Stomach (tissue), 8 donors: ENCODE measurements at regions not wholly inside any gene's neighbourhood (a gene's known extent, or its start where the extent isn't known, plus 50 kb on each side); places are given as distances from the start of the nearest gene placed in this dataset.
"Not testable (repeated sequence)": the region's sequence is repeated elsewhere in the genome, so short reads cannot be mapped to it uniquely, and the experiment has no call there.

Experiments used
- DNase-seq, 2 donors: peaks; one replicate each; pipeline versions ENCODE4 v3.0.0 to v3.0.0-alpha.2; 2013 to 2019
- H3K27ac ChIP-seq, 5 donors: fragments of 200-600 bp in 4 of 5; sonication (generic) in 4 of 5; one replicate each; pipeline ENCODE4 v1.5.1; 2013 to 2019; ENCODE audit warnings: mild to moderate bottlenecking in 1 of 5, moderate library complexity in 1 of 5
- H3K27me3 ChIP-seq, 3 donors: fragments of 200-600 bp; sonication (generic); one replicate each; pipeline ENCODE4 v1.5.1; 2017 to 2019; ENCODE audit warnings: mixed run types in 1 of 3
- H3K36me3 ChIP-seq, 4 donors: fragments of 200-600 bp; sonication (generic); 1 replicate in 3 of 4; 2 replicates in 1 of 4; pipeline ENCODE4 v1.5.1; 2016 to 2019
- H3K4me1 ChIP-seq, 4 donors: fragments of 200-600 bp; sonication (generic); one replicate each; pipeline ENCODE4 v1.5.1; 2016 to 2019
- H3K4me3 ChIP-seq, 4 donors: fragments of 200-600 bp; sonication (generic) in 3 of 4; one replicate each; pipeline ENCODE4 v1.5.1; 2016 to 2019; ENCODE audit warnings: mild to moderate bottlenecking in 1 of 4
- H3K9me3 ChIP-seq, 4 donors: fragments of 200-600 bp; sonication (generic); one replicate each; pipeline ENCODE4 v1.5.1; 2016 to 2019
- POLR2AphosphoS5 ChIP-seq, 3 donors: sonication (generic); formaldehyde crosslinking; IDR thresholded peaks; one replicate each; pipeline ENCODE4 v1.6.1; 2016; ENCODE audit warnings: antibody characterized with exemption in 3 of 3
- WGBS, 5 donors: extraction: QIAGEN DNeasy Blood & Tissue Kit in 3 of 5; methylation state at CpG; one replicate each; pipeline versions ENCODE4 v1.1.5 to v1.1.7; 2013 to 2018; 5-methylcytosine and 5-hydroxymethylcytosine counted together
- intact Hi-C: fragments of 100-400 bp; cut with DNase I; formaldehyde crosslinking; loops from one replicate; pipeline ENCODE4 v1.15.1; 2023; ENCODE audit warnings: low total_unique reads
- donor health status: healthy with polysubstance abuse.
- donor health status: Bipolar disorder and iron deficiency.
- donor health status: healthy.

GRCh38 chr15:44817797-44818196 lies 81.5 kb downstream of the TRIM69 start:
- H3K36me3 ChIP-seq, intact Hi-C loops, DNase-seq, H3K27ac ChIP-seq, H3K4me3 ChIP-seq, H3K9me3 ChIP-seq, H3K27me3 ChIP-seq: not testable (repeated sequence)
- H3K4me1 ChIP-seq: peaks cover 0 to 17% (median 6%) of the 10 kb centered on the region in 4 donors
- WGBS, 5 donors: 78 to 89% (median 86%) methylated on average over 5 to 9 of the region's 9 CpGs

GRCh38 chr15:44819331-44819987 lies 83.1 kb downstream of the TRIM69 start:
- not testable (repeated sequence) for H3K4me3 ChIP-seq, H3K4me1 ChIP-seq

GRCh38 chr15:44820535-44820934 lies 84.2 kb downstream of the TRIM69 start:
- intact Hi-C loops, H3K36me3 ChIP-seq, H3K27me3 ChIP-seq, DNase-seq, H3K4me3 ChIP-seq, H3K9me3 ChIP-seq, H3K4me1 ChIP-seq: not testable (repeated sequence)
- H3K27ac ChIP-seq: peak overlapping the region in 2 of 5 donors; percentile 46 to 65
- WGBS, 5 donors: 77 to 90% (median 81%) methylated on average over 5 of the region's 5 CpGs

More at GRCh38 chr15:44819331-44819987, 83.1 kb downstream of the TRIM69 start:
- peak in 1 of 2 donors; percentile 78 for DNase-seq
- H3K27ac ChIP-seq: peak overlapping the region in 4 of 5 donors; percentile 18 to 65 (median 37)
- 59 to 63% (median 61%) methylated on average over 6 to 9 of the region's 9 CpGs for WGBS, 5 donors
- H3K9me3 ChIP-seq, H3K36me3 ChIP-seq, intact Hi-C loops, H3K27me3 ChIP-seq: not testable (repeated sequence)

GRCh38 chr15:44820967-44821366 lies 84.6 kb downstream of the TRIM69 start:
- DNase-seq, H3K4me1 ChIP-seq, intact Hi-C loops, H3K27me3 ChIP-seq, H3K9me3 ChIP-seq, H3K4me3 ChIP-seq, H3K36me3 ChIP-seq: not testable (repeated sequence)
- 57 to 72% (median 65%) methylated on average over 5 of the region's 5 CpGs for WGBS, 5 donors
- H3K27ac ChIP-seq: peak overlapping the region in 2 of 5 donors; percentile 46 to 65

GRCh38 chr15:44824277-44825145 lies 88.2 kb downstream of the TRIM69 start:
- H3K4me1 ChIP-seq, DNase-seq, H3K36me3 ChIP-seq, H3K4me3 ChIP-seq, H3K27me3 ChIP-seq, intact Hi-C loops, H3K9me3 ChIP-seq: not testable (repeated sequence)
- H3K27ac ChIP-seq: peak overlapping the region in 2 of 5 donors; percentile 32 to 64
- WGBS, 5 donors: 67 to 86% methylated on average over 1 of the region's 9 CpGs; no CpG with 5 or more reads in 3 of the 5 donors

- H3K4me1 ChIP-seq, H3K4me3 ChIP-seq, H3K9me3 ChIP-seq, H3K36me3 ChIP-seq, intact Hi-C loops, H3K27me3 ChIP-seq, DNase-seq: not testable (repeated sequence)
- H3K27ac ChIP-seq: peak overlapping the region in 1 of 5 donors; percentile 46
- WGBS, 5 donors: 54 to 83% (median 68%) methylated on average over 1 of the region's 1 CpG
Measured at GRCh38 chr15:44826583-44826982, 90.3 kb downstream of the TRIM69 start.

- H3K9me3 ChIP-seq, H3K27me3 ChIP-seq, H3K36me3 ChIP-seq, intact Hi-C loops, DNase-seq, H3K4me1 ChIP-seq, H3K4me3 ChIP-seq: not testable (repeated sequence)
- peak overlapping the region in 2 of 5 donors; percentile 31 to 81 for H3K27ac ChIP-seq
- peak in 1 of 3 donors; percentile 18 for TF ChIP-seq POLR2AphosphoS5 (IDR thresholded peaks at IDR 0.05)
- 71 to 87% (median 75%) methylated on average over 8 to 11 of the region's 14 CpGs for WGBS, 5 donors
Measured at GRCh38 chr15:44828229-44828914, 92.0 kb downstream of the TRIM69 start.

- 77 to 89% (median 85%) methylated on average over 3 to 4 of the region's 4 CpGs for WGBS, 5 donors
- peak overlapping the region in 3 of 5 donors; percentile 52 to 81 (median 80) for H3K27ac ChIP-seq
- H3K4me1 ChIP-seq, H3K36me3 ChIP-seq, H3K9me3 ChIP-seq, intact Hi-C loops, DNase-seq, H3K27me3 ChIP-seq, H3K4me3 ChIP-seq: not testable (repeated sequence)
Measured at GRCh38 chr15:44829150-44829549, 92.8 kb downstream of the TRIM69 start.
